IMR-90 (cell line): ENCODE measurements at regions not wholly inside any gene's neighbourhood (a gene's known extent, or its start where the extent isn't known, plus 50 kb on each side); places are given as distances from the start of the nearest gene placed in this dataset.

Source experiments
- BHLHE40 ChIP-seq: fragments of 150-350 bp; IDR thresholded peaks from 2 replicates; pipeline ENCODE4 v1.6.1; 2016; ENCODE audit warnings: mild to moderate bottlenecking, low read depth, low read length
- CEBPB ChIP-seq: IDR thresholded peaks from 2 replicates; pipeline ENCODE4 v1.6.1; 2012; ENCODE audit warnings: low read depth, low read length, improper control_type of control experiment
- CTCF ChIP-seq: conservative IDR thresholded peaks from 2 replicates; pipeline ENCODE4 v1.5.1; 2012; ENCODE audit warnings: mild to moderate bottlenecking, low read depth, low read length, improper control_type of control experiment
- FOS ChIP-seq: fragments of 150-350 bp; IDR thresholded peaks from 2 replicates; pipeline ENCODE4 v1.6.1; 2016; ENCODE audit warnings: low read depth, low read length
- MAFK ChIP-seq: IDR thresholded peaks from 2 replicates; pipeline ENCODE4 v1.6.1; 2012; ENCODE audit warnings: low read depth, low read length, improper control_type of control experiment
- MAZ ChIP-seq: IDR thresholded peaks from 2 replicates; pipeline ENCODE4 v1.6.1; 2012; ENCODE audit warnings: low read depth, mild to moderate bottlenecking, low read length, improper control_type of control experiment, moderate library complexity, borderline replicate concordance
- MXI1 ChIP-seq: IDR thresholded peaks from 2 replicates; pipeline ENCODE4 v1.6.1; 2012; ENCODE audit warnings: low read depth, mild to moderate bottlenecking, low read length, moderate library complexity, borderline replicate concordance
- POLR2A ChIP-seq: IDR thresholded peaks from 2 replicates; pipeline ENCODE4 v1.6.1; 2012; ENCODE audit warnings: mild to moderate bottlenecking, low read depth, low read length
- RAD21 ChIP-seq: IDR thresholded peaks from 2 replicates; pipeline ENCODE4 v1.6.1; 2012; ENCODE audit warnings: low read length, improper control_type of control experiment
- RCOR1 ChIP-seq: IDR thresholded peaks from 2 replicates; pipeline ENCODE4 v1.6.1; 2012; ENCODE audit warnings: mild to moderate bottlenecking, low read length, improper control_type of control experiment; ENCODE audit not compliant: insufficient replicate concordance
- SMC3 ChIP-seq: fragments of 150-350 bp; IDR thresholded peaks from 2 replicates; pipeline ENCODE4 v1.6.1; 2016; ENCODE audit warnings: low read depth, mild to moderate bottlenecking, antibody characterized with exemption, low read length, moderate library complexity
- USF2 ChIP-seq: fragments of 150-350 bp; IDR thresholded peaks from 2 replicates; pipeline ENCODE4 v1.6.1; 2017; ENCODE audit warnings: mild to moderate bottlenecking, antibody characterized with exemption, low read length, low read depth
- TF ChIP-seq, protein P1 (sequence below): fragments of 150-350 bp; IDR thresholded peaks from 2 replicates; pipeline ENCODE4 v1.6.1; 2016; ENCODE audit warnings: low read depth, mild to moderate bottlenecking, low read length, moderate library complexity, borderline replicate concordance

- no peak for TF ChIP-seq CTCF
- TF ChIP-seq POLR2A, result no peak
- no peak for TF ChIP-seq RCOR1
- TF ChIP-seq FOS, result no peak
- TF ChIP-seq MAZ, result no peak
- TF ChIP-seq SMC3, result no peak
- no peak for TF ChIP-seq MXI1
- no peak for TF ChIP-seq RAD21
- no peak for TF ChIP-seq CEBPB
- TF ChIP-seq BHLHE40, result no peak
- no peak for TF ChIP-seq USF2
- TF ChIP-seq, protein P1, sequence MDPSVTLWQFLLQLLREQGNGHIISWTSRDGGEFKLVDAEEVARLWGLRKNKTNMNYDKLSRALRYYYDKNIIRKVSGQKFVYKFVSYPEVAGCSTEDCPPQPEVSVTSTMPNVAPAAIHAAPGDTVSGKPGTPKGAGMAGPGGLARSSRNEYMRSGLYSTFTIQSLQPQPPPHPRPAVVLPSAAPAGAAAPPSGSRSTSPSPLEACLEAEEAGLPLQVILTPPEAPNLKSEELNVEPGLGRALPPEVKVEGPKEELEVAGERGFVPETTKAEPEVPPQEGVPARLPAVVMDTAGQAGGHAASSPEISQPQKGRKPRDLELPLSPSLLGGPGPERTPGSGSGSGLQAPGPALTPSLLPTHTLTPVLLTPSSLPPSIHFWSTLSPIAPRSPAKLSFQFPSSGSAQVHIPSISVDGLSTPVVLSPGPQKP, result no peak
- no peak for TF ChIP-seq MAFK
Measured at GRCh38 chr3:102586485-102586884, 151.7 kb downstream of the ZPLD1 start.
